ENCODE measurements at regions not wholly inside any gene's neighbourhood (a gene's known extent, or its start where the extent isn't known, plus 50 kb on each side); places are given as distances from the start of the nearest gene placed in this dataset.

DNA sequence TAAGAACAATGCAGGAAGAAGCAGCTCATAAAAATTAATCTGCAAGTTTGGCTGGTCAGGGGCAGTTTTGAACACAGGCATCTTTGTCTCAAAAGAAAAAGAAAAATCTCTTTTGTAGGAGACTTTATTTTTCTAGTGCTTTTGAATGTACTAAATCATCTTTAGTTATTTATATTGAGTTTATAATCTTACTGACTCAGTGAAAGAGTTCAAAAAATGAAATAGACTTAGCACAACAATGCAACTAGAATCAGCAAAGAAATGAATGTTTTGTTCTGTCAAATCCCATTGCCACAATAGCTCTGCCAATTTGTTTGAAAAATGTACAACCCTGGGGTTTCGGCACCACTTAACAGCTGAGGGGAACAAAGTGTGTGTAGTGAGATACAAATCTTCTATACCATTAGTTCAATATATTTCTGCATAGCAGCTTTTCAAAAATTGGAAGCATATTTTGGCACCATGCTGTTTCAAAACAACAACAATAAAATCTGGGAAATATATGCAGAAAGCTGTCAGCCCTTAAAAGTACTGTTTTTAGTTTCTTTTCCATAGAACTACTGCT is 1969.1 kb downstream of the MRPL39 start:
- no peaks in the 10 kb centered on the region for H3K27me3 Mint-ChIP-seq (ENCODE audit: low read depth)
- peaks cover 3% of the 10 kb centered on the region for H3K4me1 Mint-ChIP-seq
- TF ChIP-seq, protein P1, sequence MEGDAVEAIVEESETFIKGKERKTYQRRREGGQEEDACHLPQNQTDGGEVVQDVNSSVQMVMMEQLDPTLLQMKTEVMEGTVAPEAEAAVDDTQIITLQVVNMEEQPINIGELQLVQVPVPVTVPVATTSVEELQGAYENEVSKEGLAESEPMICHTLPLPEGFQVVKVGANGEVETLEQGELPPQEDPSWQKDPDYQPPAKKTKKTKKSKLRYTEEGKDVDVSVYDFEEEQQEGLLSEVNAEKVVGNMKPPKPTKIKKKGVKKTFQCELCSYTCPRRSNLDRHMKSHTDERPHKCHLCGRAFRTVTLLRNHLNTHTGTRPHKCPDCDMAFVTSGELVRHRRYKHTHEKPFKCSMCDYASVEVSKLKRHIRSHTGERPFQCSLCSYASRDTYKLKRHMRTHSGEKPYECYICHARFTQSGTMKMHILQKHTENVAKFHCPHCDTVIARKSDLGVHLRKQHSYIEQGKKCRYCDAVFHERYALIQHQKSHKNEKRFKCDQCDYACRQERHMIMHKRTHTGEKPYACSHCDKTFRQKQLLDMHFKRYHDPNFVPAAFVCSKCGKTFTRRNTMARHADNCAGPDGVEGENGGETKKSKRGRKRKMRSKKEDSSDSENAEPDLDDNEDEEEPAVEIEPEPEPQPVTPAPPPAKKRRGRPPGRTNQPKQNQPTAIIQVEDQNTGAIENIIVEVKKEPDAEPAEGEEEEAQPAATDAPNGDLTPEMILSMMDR (IDR thresholded peaks at IDR 0.05; ENCODE audit: unreplicated experiment), result no peak
- no peaks in the 10 kb centered on the region for H3K36me3 Mint-ChIP-seq
- no peak for DNase-seq (ENCODE audit: low spot score in 2 of 2, unreplicated experiment in 2 of 2)
- H3K27ac Mint-ChIP-seq, result no peak overlapping the region
- peaks cover 26% of the 10 kb centered on the region for H3K9me3 Mint-ChIP-seq
- H3K4me3 Mint-ChIP-seq, result no peak overlapping the region

DNA sequence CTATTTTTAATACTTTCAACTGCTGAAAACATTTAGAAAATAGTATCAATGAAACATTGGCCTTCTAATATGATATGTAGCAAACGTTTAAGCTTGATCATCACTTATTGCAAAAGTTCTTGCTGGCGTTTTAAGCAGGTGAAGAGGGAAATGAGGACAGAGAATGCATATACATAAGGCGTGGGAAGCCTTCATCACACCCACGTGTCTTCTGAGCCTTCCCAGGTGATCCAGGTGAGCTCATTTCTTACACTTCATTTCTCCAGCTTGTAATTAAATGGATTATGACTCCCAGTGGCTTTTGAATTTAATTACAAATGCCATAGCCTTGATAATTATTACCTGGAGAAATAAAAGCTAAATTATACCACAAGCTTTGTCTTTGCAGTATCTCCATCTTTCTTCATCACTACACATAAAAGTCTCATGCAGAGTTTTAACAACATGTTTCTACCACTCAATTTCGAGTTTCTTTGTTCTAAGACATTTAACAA is 1973.8 kb downstream of the MRPL39 start:
- Mint-ChIP-seq H3K4me3 (no peak overlapping the region), H3K36me3 (no peaks in the 10 kb centered on the region), H3K9me3 (peaks cover 22% of the 10 kb centered on the region), H3K27ac (no peak overlapping the region), H3K27me3 (ENCODE audit: low read depth) (peaks cover 1% of the 10 kb centered on the region), H3K4me1 (no peaks in the 10 kb centered on the region)
- DNase-seq (ENCODE audit: low spot score in 2 of 2, unreplicated experiment in 2 of 2), result no peak
- TF ChIP-seq, protein P1 (IDR thresholded peaks at IDR 0.05; ENCODE audit: unreplicated experiment), result no peak

DNA sequence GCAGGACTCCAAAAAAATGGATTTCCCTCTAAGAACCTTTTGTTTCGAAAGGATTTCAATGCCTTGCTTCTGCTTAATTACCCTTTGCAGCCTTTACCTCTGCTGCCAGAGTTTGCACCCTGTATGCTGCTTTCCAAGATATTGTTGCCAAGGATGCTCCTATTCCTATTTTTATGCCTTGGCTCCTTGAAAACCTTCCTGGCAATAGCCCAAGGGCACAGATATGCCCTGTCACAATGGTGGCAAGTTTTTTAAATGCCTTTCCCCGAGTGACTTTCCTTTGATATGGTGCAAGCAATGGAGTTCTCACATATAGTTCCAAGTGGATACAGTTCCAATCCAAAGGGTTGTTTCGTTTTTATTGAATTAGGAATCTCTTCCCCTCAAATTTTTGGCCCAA is 1983.0 kb downstream of the MRPL39 start:
- no peak for DNase-seq (ENCODE audit: low spot score in 2 of 2, unreplicated experiment in 2 of 2)
- TF ChIP-seq, protein P1 (IDR thresholded peaks at IDR 0.05; ENCODE audit: unreplicated experiment), result no peak
- Mint-ChIP-seq H3K36me3 (no peaks in the 10 kb centered on the region), H3K4me1 (no peaks in the 10 kb centered on the region), H3K27ac (no peak overlapping the region), H3K9me3 (peaks cover 25% of the 10 kb centered on the region), H3K27me3 (ENCODE audit: low read depth) (no peaks in the 10 kb centered on the region), H3K4me3 (no peak overlapping the region)

DNA sequence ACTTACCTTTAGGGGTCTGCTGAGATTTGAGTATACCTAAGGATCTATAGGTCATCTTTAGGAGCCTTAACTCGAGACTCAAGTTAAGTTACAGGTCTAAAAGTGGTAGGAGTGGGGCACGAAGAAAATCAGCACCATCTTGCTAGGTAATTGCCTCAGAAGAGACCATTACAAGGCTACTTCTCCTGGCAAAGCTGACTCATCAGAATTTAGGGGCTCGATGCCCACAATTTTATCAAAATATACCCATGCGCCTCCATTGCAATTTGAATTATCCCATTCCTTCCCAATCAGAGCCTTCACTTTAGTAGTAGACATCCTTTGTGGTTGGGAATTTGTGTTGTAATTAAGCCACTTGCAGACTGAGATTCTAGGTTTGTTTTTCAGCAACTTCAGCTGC is 1994.3 kb downstream of the MRPL39 start:
- H3K27ac Mint-ChIP-seq, result no peak overlapping the region
- no peaks in the 10 kb centered on the region for H3K4me1 Mint-ChIP-seq
- no peak for DNase-seq (ENCODE audit: low spot score in 2 of 2, unreplicated experiment in 2 of 2)
- TF ChIP-seq, protein P1 (IDR thresholded peaks at IDR 0.05; ENCODE audit: unreplicated experiment), result no peak
- no peak overlapping the region for H3K4me3 Mint-ChIP-seq
- H3K36me3 Mint-ChIP-seq, result no peaks in the 10 kb centered on the region
- H3K9me3 Mint-ChIP-seq, result peaks cover 28% of the 10 kb centered on the region
- peaks cover 3% of the 10 kb centered on the region for H3K27me3 Mint-ChIP-seq (ENCODE audit: low read depth)

DNA sequence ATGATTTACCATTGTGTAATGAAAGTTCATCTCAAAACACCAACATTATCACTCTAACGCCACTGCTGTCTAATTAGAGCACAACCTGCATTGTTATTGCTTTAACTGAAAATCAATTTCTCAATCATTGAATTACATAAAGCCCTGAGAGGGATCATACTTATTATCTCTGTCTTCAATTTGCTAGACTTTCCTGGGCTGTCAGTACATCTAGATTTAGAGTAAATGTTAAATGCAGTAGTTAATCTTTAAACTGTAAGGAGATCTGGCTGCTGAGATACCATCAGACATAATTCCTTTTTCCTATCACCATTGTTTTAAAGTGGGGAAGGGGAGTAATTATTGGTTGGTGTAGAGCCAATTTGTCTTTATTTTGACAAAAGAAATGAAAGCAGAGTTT is 1995.1 kb downstream of the MRPL39 start:
- Mint-ChIP-seq H3K27ac (no peak overlapping the region), H3K4me3 (no peak overlapping the region), H3K4me1 (no peaks in the 10 kb centered on the region), H3K27me3 (ENCODE audit: low read depth) (peaks cover 3% of the 10 kb centered on the region), H3K36me3 (no peaks in the 10 kb centered on the region), H3K9me3 (peaks cover 30% of the 10 kb centered on the region)
- TF ChIP-seq, protein P1 (IDR thresholded peaks at IDR 0.05; ENCODE audit: unreplicated experiment), result no peak
- no peak for DNase-seq (ENCODE audit: low spot score in 2 of 2, unreplicated experiment in 2 of 2)

All from mesothelial cell of epicardium (in vitro differentiated cells).